ENCODE measurements at regions not wholly inside any gene's neighbourhood (a gene's known extent, or its start where the extent isn't known, plus 50 kb on each side); places are given as distances from the start of the nearest gene placed in this dataset.

DNA sequence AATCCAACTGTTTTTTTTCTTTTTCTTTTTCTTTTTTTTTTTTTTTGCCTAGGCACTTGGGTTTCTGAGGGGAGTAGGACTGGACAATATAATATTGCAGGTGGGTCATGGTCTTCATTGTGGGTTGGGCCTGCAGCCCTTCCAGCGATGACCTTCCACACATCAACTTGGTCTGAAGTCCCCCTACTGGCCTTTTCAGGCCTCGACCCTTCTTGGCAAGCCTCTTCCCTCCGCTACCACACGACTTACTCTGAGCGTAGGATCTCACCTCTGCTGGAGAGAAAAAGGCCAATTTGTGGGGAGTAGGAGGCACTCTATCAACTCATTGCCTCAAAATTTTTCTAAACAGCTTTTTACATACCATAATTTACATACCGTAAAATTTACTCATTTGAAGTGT is 51.1 kb upstream of the GRIK3 start:
- Histone ChIP-seq H3K27ac (no peak overlapping the region), H3K9me3 (no peaks in the 10 kb centered on the region), H3K4me3 (no peak overlapping the region), H3K4me1 (no peaks in the 10 kb centered on the region), H3K36me3 (no peaks in the 10 kb centered on the region), H3K27me3 (no peaks in the 10 kb centered on the region)
- intact Hi-C loops (cut with DNase I) = no loop called here
- TF ChIP-seq POLR2A (IDR thresholded peaks at IDR 0.05) (no peak), CTCF (IDR thresholded peaks at IDR 0.05) (no peak)
- DNase-seq (ENCODE audit: extremely low spot score in 2 of 2) = no peak

GRCh38 chr1:37089750-37090149 is 55.4 kb upstream of the GRIK3 start:
- Histone ChIP-seq H3K36me3 (no peaks in the 10 kb centered on the region), H3K27me3 (no peaks in the 10 kb centered on the region), H3K4me1 (no peaks in the 10 kb centered on the region), H3K9me3 (no peaks in the 10 kb centered on the region), H3K27ac (no peak overlapping the region), H3K4me3 (no peak overlapping the region)
- intact Hi-C loops (cut with DNase I) = no loop called here
- no peak for TF ChIP-seq POLR2AphosphoS5 (IDR thresholded peaks at IDR 0.05; ENCODE audit: insufficient read depth in 1 of 2, low read depth in 1 of 2)
- TF ChIP-seq CTCF (IDR thresholded peaks at IDR 0.05) = no peak
- TF ChIP-seq POLR2A (IDR thresholded peaks at IDR 0.05) = no peak
- no peak for DNase-seq (ENCODE audit: extremely low spot score in 2 of 2)

- TF ChIP-seq CTCF (IDR thresholded peaks at IDR 0.05) (no peak), POLR2AphosphoS5 (IDR thresholded peaks at IDR 0.05; ENCODE audit: insufficient read depth in 1 of 2, low read depth in 1 of 2) (no peak), POLR2A (IDR thresholded peaks at IDR 0.05) (no peak)
- H3K36me3 ChIP-seq = no peaks in the 10 kb centered on the region
- intact Hi-C loops (cut with DNase I) = no loop called here
- H3K27ac ChIP-seq = no peak overlapping the region
- no peak overlapping the region for H3K4me3 ChIP-seq
- no peaks in the 10 kb centered on the region for H3K27me3 ChIP-seq
- no peaks in the 10 kb centered on the region for H3K9me3 ChIP-seq
- H3K4me1 ChIP-seq = no peaks in the 10 kb centered on the region
- no peak for DNase-seq (ENCODE audit: extremely low spot score in 2 of 2)
Observed at GRCh38 chr1:37090671-37091070, 56.4 kb upstream of the GRIK3 start.

GRCh38 chr1:37092937-37093336 is 58.6 kb upstream of the GRIK3 start:
- Histone ChIP-seq H3K27me3 (no peaks in the 10 kb centered on the region), H3K9me3 (no peaks in the 10 kb centered on the region), H3K36me3 (no peaks in the 10 kb centered on the region), H3K27ac (no peak overlapping the region), H3K4me1 (no peaks in the 10 kb centered on the region), H3K4me3 (no peak overlapping the region)
- intact Hi-C loops (cut with DNase I) = no loop called here
- TF ChIP-seq CTCF (IDR thresholded peaks at IDR 0.05) (no peak), POLR2A (IDR thresholded peaks at IDR 0.05) (no peak), POLR2AphosphoS5 (IDR thresholded peaks at IDR 0.05; ENCODE audit: insufficient read depth in 1 of 2, low read depth in 1 of 2) (no peak)
- DNase-seq (ENCODE audit: extremely low spot score in 2 of 2) = no peak

DNA sequence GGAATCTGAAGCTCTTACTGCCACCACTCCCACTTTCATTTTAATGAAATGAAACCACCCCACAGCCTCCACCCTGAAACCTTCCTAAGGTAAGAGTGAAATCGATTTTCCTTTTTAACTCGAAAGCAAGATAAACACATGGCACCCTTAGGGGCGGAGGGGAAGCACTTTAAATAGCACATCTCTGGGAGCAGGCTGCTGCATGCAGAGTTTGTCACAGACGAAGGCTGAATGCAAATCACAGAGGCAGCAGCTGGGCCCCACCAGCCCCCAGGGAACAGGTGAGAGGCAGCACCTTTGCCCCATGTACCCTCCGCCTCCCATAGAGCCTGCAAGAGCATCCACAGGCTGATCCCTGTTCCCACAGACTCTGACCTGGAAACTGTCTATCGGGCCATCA is 60.0 kb upstream of the GRIK3 start:
- Histone ChIP-seq H3K36me3 (no peaks in the 10 kb centered on the region), H3K4me3 (no peak overlapping the region), H3K4me1 (no peaks in the 10 kb centered on the region), H3K27ac (no peak overlapping the region), H3K9me3 (no peaks in the 10 kb centered on the region), H3K27me3 (no peaks in the 10 kb centered on the region)
- intact Hi-C loops (cut with DNase I) = no loop called here
- no peak for DNase-seq (ENCODE audit: extremely low spot score in 2 of 2)
- TF ChIP-seq POLR2AphosphoS5 (IDR thresholded peaks at IDR 0.05; ENCODE audit: insufficient read depth in 1 of 2, low read depth in 1 of 2) (no peak), CTCF (IDR thresholded peaks at IDR 0.05) (no peak), POLR2A (IDR thresholded peaks at IDR 0.05) (no peak)
